OCI-LY3 (cell line): ENCODE measurements at regions not wholly inside any gene's neighbourhood (a gene's known extent, or its start where the extent isn't known, plus 50 kb on each side); places are given as distances from the start of the nearest gene placed in this dataset.

Experiments
- EZH2phosphoT487 ChIP-seq: fragments of 200-600 bp; shearing (Covaris generic); IDR thresholded peaks from 2 replicates; pipeline ENCODE4 v1.6.1; 2018; ENCODE audit warnings: antibody characterized with exemption, mixed run types, low read depth
- TF ChIP-seq, protein P1 (sequence below): fragments of 200-600, 300-600 bp; sonication (generic); IDR thresholded peaks from 2 replicates; pipeline ENCODE4 v1.5.1; 2014; ENCODE audit warnings: antibody characterized with exemption, low read length, low read depth

GRCh38 chr17:79371984-79372383, 238.9 kb downstream of the RBFOX3 start:
- TF ChIP-seq, protein P1, sequence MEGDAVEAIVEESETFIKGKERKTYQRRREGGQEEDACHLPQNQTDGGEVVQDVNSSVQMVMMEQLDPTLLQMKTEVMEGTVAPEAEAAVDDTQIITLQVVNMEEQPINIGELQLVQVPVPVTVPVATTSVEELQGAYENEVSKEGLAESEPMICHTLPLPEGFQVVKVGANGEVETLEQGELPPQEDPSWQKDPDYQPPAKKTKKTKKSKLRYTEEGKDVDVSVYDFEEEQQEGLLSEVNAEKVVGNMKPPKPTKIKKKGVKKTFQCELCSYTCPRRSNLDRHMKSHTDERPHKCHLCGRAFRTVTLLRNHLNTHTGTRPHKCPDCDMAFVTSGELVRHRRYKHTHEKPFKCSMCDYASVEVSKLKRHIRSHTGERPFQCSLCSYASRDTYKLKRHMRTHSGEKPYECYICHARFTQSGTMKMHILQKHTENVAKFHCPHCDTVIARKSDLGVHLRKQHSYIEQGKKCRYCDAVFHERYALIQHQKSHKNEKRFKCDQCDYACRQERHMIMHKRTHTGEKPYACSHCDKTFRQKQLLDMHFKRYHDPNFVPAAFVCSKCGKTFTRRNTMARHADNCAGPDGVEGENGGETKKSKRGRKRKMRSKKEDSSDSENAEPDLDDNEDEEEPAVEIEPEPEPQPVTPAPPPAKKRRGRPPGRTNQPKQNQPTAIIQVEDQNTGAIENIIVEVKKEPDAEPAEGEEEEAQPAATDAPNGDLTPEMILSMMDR, result no peak
- no peak for TF ChIP-seq EZH2phosphoT487
